NCI-H1694 (cell line): ENCODE measurements at regions not wholly inside any gene's neighbourhood (a gene's known extent, or its start where the extent isn't known, plus 50 kb on each side); places are given as distances from the start of the nearest gene placed in this dataset.

Source experiments
- DNase-seq: peaks from one replicate; lab custom pipeline; 2025; lab: John Stamatoyannopoulos, UW

GRCh38 chr5:166370928-166371690 lies 1920.3 kb upstream of the WWC1 start:
- no peak for DNase-seq

- DNase-seq: no peak
These were observed 1917.6 kb upstream of the WWC1 start for GRCh38 chr5:166373817-166374216.

DNA sequence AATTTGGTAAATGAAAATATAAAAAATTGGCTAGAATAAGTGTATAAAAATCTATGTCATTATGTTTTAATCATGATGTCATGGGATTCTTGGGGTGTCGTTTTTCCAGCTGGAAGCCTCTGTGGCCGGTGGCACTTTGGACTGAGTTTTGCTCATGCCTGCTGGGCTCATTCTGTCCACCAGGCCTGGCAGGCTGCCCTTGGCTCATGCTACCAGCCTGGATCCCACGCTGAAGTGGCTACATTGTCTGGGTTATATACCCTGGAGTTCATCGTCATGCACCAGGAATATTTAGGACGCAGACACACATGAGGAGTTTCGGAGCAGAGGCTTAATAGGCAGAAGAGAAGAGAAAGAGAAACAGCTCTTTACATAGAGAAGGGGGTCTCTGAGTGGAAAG lies 1913.7 kb upstream of the WWC1 start:
- DNase-seq: no peak

DNA sequence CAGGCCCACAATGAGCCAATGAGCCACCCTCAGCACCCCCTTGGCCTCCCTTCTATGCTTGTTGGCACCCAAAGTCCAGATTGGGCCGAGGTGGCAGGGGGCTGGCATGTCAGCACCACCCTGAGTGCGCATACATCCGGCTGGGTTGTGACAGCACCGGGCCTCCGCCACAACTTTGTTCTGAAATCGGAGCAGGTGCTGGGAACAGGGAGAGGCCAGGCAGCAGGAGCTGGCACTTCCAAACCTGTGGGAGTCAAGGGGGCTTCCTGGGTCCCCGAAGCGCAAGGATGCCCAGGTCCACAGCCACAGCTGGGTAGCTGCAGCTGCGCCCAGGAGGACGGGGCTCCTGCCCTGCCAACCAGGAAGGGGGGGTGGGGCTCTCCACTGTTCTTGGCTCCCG lies 1911.9 kb upstream of the WWC1 start:
- no peak for DNase-seq

DNA sequence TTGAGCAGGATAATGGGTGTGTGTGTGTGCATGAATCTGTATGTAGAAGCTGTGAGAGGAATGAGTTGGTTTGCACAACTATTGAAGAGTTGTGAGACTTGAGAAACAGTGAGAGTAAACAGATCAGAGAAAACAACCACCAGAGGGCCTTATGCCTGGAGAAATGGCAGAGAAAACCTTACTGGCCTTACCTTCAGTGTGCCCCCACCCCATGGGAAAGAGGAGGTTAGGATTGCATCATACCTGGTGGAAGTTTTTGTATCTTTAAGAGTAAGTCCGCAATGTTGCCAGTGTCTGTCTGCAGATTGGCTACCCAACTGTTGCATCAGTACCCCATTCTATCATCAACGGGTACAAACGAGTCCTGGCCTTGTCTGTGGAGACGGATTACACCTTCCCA lies 1909.4 kb upstream of the WWC1 start:
- no peak for DNase-seq

GRCh38 chr5:166398131-166398530 lies 1893.3 kb upstream of the WWC1 start:
- no peak for DNase-seq

DNA sequence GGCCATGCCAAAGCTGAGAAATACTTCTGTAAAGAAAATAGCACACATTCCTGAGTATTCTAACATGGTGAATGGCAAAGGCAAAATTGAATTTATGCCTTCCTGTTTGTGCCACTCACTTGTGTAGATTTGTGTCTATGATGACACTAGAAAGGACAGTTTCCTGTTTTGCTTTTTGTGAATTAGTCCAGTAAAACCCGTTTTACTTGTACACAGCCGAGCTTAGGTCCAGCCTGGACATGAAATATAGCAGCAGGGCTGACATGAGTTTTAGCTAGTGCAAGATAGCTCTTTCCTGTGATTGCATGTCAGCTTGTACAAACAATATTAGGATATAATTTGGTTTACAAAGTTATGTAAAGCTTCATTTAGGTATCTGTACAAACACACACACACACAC lies 1891.7 kb upstream of the WWC1 start:
- no peak for DNase-seq

- DNase-seq: no peak
These were observed 1890.1 kb upstream of the WWC1 start for GRCh38 chr5:166401391-166401790.

DNA sequence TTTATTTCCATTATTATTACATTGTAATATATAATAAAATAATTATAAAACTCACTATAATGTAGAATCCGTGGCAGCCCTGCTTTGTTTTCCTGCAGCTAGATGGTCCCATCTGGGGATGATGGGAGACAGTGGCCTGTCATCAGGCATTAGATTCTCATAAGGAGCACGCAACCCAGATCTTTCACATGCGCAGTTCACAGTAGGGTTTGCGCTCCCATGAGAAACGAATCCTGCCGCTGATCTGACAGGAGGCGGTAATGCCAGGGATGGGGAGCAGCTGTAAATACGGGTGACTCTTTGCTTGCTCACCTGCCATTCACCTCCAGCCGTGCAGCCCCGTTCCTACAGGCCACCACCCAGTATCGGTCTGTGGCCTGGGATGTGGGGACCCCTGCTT lies 1879.3 kb upstream of the WWC1 start:
- no peak for DNase-seq

- DNase-seq: no peak
These were observed 1864.2 kb upstream of the WWC1 start for GRCh38 chr5:166427211-166427610.

GRCh38 chr5:166428264-166428803 lies 1863.1 kb upstream of the WWC1 start:
- no peak for DNase-seq

GRCh38 chr5:166430491-166431319 lies 1860.7 kb upstream of the WWC1 start:
- DNase-seq: no peak

DNA sequence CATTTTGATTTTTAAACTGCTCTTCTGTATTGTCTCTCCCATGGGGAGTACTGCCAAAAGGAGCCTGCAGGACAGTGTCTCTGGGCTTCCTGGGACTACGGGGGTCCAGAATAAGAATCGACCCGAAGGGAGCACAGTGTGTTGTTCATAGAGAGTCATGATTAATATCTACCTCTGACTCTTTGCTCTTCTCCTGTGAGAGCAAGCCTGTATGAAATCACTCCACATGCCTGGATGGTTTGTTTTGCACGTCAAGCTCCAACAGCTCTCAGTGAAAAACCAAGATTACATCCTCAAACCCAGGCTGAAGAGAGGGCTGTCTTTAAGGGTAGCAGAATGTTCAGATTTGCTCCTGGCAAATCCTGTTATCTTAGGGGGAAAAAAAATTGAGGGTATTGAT lies 1860.0 kb upstream of the WWC1 start:
- no peak for DNase-seq

GRCh38 chr5:166433679-166434078 lies 1857.8 kb upstream of the WWC1 start:
- DNase-seq: no peak

- DNase-seq: no peak
These were observed 1854.6 kb upstream of the WWC1 start for GRCh38 chr5:166436872-166437271.

- no peak for DNase-seq
These were observed 1805.1 kb upstream of the WWC1 start for GRCh38 chr5:166486348-166486747.

- DNase-seq: no peak
These were observed 1802.9 kb upstream of the WWC1 start for GRCh38 chr5:166488560-166488959.

DNA sequence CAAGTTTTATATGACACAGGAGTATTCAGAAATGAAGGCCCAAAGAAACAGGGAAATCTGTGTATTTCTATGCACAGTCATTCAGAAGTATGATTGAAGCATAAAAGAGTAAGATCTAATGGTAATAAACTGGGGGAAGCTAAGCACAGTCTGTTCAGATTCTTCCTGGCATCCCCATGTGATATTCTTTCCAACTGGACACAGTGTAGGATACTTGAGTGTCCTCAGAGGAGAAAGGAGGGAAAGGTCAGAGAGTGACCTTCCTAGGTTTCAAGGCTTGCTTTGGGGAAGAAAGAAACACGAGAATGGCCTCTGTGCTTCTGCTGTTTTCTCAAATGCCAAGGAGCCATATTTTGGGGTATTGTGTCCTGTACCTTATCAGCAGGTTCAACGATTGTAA lies 1798.4 kb upstream of the WWC1 start:
- no peak for DNase-seq

- DNase-seq: no peak
These were observed 1797.8 kb upstream of the WWC1 start for GRCh38 chr5:166493612-166494011.

DNA sequence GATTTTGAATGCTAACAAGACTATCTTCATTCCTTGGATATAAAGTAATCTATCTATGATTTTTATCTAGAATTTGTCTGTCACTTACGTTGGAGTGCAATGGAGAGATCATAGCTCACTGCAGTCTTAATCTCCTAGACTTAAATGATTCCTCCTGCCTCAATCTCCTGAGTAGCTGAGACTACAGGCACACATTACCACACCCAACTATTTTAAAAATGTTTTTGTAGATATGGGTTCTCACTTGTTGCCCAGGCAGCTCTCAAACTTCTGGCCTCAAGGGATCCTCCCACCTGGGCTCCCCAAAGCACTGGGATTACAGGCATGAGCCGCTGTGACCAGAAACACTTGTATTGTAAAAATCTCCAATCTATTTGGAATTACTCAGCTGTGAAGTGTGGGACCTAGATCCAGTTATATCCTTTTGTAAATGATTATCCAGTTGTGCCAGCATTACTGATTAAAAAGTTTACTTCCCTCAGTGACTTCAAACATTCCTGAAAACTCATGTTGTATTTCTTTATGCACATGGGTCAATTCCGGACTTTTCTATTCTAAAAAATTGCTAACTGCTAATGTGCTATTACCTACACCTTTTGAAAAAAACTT lies 1793.8 kb upstream of the WWC1 start:
- no peak for DNase-seq

DNA sequence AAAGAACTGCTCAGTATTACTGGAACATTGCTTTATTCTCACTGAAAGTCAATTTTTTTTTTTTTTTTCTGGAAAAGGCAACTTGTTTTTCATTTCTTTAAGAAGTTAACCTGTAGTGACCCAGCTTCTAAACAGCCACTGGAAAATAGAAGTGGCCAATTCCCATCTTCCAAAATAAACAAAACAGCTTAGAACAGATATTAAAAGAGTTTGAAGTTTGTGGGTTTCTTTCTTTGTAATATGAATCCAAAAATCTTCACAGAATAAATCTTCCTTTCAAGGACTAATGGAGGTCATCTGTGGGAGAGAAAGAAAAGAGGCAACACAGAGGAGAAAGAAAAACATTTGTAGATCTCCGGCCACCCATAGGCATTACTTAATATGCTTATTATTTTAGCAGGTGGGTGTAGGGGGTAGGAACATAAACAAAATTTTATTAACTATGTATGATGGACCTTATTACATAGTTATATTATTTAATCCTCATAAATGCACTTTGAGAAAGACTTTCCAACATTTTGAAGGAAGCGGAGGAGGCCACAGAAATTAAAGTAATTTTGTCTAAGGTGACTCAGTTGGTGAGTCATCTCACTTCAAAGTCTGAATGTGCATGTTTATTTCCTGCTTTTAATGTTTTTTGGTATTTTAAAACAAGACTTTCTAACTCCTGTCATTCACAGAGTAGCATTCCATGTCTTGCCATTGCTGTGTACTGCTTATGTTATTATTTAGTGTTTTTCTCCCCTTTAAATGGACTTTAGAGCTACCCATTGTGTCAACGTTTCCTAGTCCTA lies 1791.8 kb upstream of the WWC1 start:
- DNase-seq: no peak

DNA sequence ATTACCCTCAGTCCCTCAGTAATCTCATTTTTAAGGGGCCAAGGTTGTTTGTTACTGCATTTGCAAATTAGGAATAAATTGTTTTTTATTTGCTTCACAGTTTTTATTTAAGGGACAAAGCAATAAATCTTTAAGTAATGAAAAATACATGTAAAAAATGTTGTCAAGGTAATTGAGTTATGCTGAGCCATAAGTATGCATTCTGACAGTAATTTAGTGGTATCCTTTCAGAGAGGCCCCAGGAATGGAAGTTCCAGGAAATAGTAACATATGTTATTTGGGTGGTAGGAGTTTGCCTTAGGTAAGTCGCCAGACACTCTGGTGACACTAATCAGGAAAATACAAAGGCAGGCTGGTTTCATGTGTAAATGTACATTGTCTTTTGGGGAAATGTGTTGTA lies 1787.9 kb upstream of the WWC1 start:
- DNase-seq: no peak
